Mucosa of rectum (tissue), 2 donors: ENCODE measurements at regions not wholly inside any gene's neighbourhood (a gene's known extent, or its start where the extent isn't known, plus 50 kb on each side); places are given as distances from the start of the nearest gene placed in this dataset.

ENCODE experiments used
- H3K27ac ChIP-seq, 2 donors: one replicate each; pipeline ENCODE4 v1.7.0; 2013; ENCODE audit warnings: inconsistent platforms in 2 of 2, low read depth in 2 of 2, low read length in 2 of 2
- H3K27me3 ChIP-seq, 2 donors: one replicate each; pipeline ENCODE4 v1.7.0; 2013; ENCODE audit warnings: low read length in 2 of 2; ENCODE audit not compliant: control insufficient read depth in 2 of 2, insufficient read depth in 2 of 2
- H3K36me3 ChIP-seq, 2 donors: one replicate each; pipeline ENCODE4 v1.7.0; 2013; ENCODE audit warnings: low read length in 2 of 2; ENCODE audit not compliant: control insufficient read depth in 2 of 2, insufficient read depth in 2 of 2
- H3K4me1 ChIP-seq, 2 donors: one replicate each; pipeline ENCODE4 v1.7.0; 2013; ENCODE audit warnings: low read length in 2 of 2, mild to moderate bottlenecking in 1 of 2; ENCODE audit not compliant: control insufficient read depth in 2 of 2, insufficient read depth in 2 of 2
- H3K4me3 ChIP-seq, 2 donors: one replicate each; pipeline ENCODE4 v1.7.0; 2013; ENCODE audit warnings: low read length in 2 of 2
- H3K9ac ChIP-seq, 2 donors: one replicate each; pipeline ENCODE4 v1.7.0; 2013; ENCODE audit warnings: low read length in 2 of 2, low read depth in 1 of 2, mild to moderate bottlenecking in 1 of 2
- H3K9me3 ChIP-seq, 2 donors: one replicate each; pipeline ENCODE4 v1.7.0; 2013; ENCODE audit warnings: low read length in 2 of 2; ENCODE audit not compliant: control insufficient read depth in 2 of 2
- donor health status: healthy.
- donor health status: Normal muscosa, but diverticular disease.

DNA sequence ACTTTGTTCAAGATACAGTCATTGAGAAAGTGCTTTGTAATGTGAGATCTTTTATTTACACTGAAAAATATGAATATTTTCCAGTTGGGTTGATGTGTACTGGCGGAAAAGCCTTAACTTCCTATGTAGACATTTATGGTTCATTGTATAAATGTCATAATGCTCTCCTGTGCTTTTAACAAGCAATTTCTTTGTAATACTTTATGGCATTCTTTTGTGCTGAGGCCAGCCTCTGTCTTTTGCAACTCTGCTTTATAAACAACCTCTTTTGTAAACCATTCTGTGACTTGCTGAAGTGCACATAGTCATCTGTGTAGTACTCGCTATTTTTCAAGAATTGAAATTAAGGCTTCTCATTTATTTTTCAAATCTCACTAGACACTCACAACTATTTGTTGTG lies 291.2 kb downstream of the CDH11 start:
- no peak overlapping the region for H3K4me3 ChIP-seq
- H3K9me3 ChIP-seq, result no peaks in the 10 kb centered on the region
- no peaks in the 10 kb centered on the region for H3K36me3 ChIP-seq
- H3K27ac ChIP-seq, result no peak overlapping the region
- H3K9ac ChIP-seq, result no peak overlapping the region
- no peaks in the 10 kb centered on the region for H3K4me1 ChIP-seq
- H3K27me3 ChIP-seq, result no peaks in the 10 kb centered on the region

DNA sequence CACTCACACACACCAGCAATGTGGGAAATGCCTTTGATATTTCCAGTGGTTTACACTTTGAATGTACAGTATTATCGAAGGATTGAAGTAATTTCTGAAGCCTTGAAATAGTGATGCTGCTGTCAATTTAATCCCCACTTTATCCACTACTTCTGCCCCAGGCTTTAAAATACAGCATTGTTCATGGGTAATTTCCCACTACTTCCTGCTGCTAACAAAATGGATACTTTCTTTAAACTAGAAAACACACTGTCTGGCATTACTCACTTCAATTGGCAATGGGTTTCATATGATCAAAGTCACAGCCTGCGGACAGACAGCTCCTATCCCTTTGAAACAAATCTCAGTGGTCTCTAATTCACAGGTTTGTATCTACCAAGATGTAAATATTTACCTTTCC lies 292.2 kb downstream of the CDH11 start:
- no peaks in the 10 kb centered on the region for H3K36me3 ChIP-seq
- no peaks in the 10 kb centered on the region for H3K9me3 ChIP-seq
- H3K4me1 ChIP-seq, result no peaks in the 10 kb centered on the region
- no peak overlapping the region for H3K4me3 ChIP-seq
- no peak overlapping the region for H3K9ac ChIP-seq
- H3K27ac ChIP-seq, result no peak overlapping the region
- H3K27me3 ChIP-seq, result no peaks in the 10 kb centered on the region

DNA sequence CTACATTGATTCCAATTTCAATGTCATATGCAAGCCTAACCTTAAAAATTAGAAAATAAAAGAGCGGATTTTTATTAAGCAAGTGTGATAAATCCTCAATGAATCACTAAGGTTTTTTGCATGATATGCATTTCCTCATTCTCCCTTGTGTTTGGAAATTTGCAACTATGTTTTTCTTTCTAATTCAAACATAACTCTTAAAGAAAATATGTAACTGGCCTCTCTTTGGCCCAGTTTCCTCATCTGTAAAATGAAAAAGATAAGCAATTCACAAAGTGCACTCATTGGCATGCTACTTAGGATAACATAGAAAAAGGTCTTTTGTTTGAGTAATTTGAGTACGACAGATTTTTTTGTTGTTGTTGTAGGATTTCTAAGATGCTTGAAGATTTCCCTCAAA lies 295.5 kb downstream of the CDH11 start:
- Histone ChIP-seq H3K9ac (no peak overlapping the region), H3K27ac (no peak overlapping the region), H3K27me3 (no peaks in the 10 kb centered on the region), H3K9me3 (no peaks in the 10 kb centered on the region), H3K4me3 (no peak overlapping the region), H3K36me3 (no peaks in the 10 kb centered on the region), H3K4me1 (no peaks in the 10 kb centered on the region)

DNA sequence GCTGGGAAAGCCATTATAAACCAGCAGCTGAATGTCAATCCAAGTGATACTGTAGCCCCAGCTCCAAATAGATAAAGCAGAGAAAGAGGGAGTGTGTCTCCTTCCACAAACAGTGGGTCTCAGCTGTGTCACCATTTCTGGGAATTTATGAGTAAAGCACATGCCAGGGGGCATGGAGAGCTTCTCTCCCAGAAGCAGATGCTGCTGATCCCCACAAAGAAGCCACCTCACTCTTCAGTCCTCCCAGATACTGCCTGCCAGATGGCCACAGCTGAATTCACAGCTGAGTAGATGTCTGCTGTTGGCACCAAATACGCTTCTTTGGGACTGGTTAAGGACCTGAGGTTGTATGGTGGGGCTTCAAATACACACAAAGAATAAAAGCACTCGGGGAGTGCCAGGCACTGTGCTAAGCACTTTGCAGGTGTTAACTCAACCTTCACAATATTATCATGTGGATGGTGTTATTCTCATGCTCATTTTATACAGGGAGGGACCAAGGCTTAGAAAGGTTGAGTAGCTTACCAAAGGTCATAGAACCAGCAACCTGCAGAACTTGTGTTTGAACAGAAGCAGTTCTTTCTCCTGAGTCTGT lies 298.3 kb downstream of the CDH11 start:
- Histone ChIP-seq H3K9me3 (no peaks in the 10 kb centered on the region), H3K27me3 (no peaks in the 10 kb centered on the region), H3K36me3 (no peaks in the 10 kb centered on the region), H3K9ac (no peak overlapping the region), H3K27ac (no peak overlapping the region), H3K4me3 (no peak overlapping the region), H3K4me1 (no peaks in the 10 kb centered on the region)

DNA sequence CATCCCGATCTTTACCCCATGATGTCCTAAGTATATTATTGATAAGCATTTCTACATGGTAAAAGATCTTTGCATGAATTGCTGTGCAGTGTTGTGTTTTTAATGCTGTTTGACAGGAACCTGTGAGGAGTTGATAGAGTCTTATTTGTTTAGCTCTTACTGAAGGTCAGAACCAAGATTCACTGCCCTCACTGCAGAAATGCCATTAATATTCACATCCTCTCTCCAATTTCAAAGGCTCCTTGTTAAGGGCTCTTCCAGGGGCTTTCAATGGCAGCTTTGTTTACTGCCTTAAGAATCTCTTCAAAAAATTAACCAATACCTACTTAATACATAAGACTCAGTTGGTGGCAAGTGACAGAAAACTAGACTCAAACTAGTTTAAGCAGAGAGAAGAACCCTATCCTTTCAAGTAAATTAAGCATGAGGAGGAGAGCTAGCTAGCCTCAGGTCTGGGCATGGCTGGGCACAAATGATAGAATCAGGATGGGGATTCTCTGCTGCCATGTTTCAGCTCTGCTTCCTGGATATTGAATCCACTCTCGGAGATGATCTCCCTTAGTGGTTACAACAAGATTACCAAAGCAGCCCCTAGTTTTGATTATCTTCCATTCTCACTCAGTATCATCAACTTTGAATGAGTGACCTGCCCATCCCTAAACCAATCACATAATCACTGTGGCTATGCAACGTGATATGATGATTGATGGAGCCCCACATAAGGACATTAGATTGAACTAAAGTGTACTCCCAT lies 311.8 kb downstream of the CDH11 start:
- H3K36me3 ChIP-seq, result no peaks in the 10 kb centered on the region
- no peaks in the 10 kb centered on the region for H3K9me3 ChIP-seq
- H3K9ac ChIP-seq, result no peak overlapping the region
- no peaks in the 10 kb centered on the region for H3K27me3 ChIP-seq
- no peak overlapping the region for H3K27ac ChIP-seq
- no peak overlapping the region for H3K4me3 ChIP-seq
- no peaks in the 10 kb centered on the region for H3K4me1 ChIP-seq

- Histone ChIP-seq H3K9me3 (no peaks in the 10 kb centered on the region), H3K36me3 (no peaks in the 10 kb centered on the region), H3K4me3 (no peak overlapping the region), H3K27ac (no peak overlapping the region), H3K27me3 (no peaks in the 10 kb centered on the region), H3K9ac (no peak overlapping the region), H3K4me1 (no peaks in the 10 kb centered on the region)
Measured at GRCh38 chr16:64808474-64808873, 313.4 kb downstream of the CDH11 start.

DNA sequence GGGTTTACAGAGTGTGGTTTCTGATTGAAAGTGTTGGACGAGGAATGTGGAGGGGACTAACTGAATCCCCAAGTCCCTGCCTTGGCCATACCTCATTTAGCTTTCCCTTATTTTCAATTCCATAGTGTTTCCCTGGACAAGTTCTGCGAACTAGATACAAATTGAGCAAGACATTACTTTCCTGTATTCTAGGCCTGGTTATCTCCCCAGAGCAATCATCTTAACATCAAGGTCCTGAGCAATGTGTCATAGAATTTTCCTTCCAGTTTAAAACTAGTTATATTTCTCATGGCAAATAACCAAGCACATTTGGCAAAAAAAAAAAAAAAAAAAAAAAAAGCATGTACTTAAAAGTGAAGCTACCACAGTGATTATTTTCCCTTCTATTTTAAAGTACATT lies 330.1 kb downstream of the CDH11 start:
- Histone ChIP-seq H3K36me3 (no peaks in the 10 kb centered on the region), H3K27me3 (no peaks in the 10 kb centered on the region), H3K9me3 (no peaks in the 10 kb centered on the region)

GRCh38 chr16:64784635-64785034 lies 337.2 kb downstream of the CDH11 start:
- Histone ChIP-seq H3K36me3 (no peaks in the 10 kb centered on the region), H3K27ac (no peak overlapping the region), H3K27me3 (no peaks in the 10 kb centered on the region), H3K9me3 (no peaks in the 10 kb centered on the region), H3K9ac (no peak overlapping the region), H3K4me1 (no peaks in the 10 kb centered on the region), H3K4me3 (no peak overlapping the region)

More for the DNA sequence above, 330.1 kb downstream of the CDH11 start:
- no peak overlapping the region for H3K9ac ChIP-seq
- H3K27ac ChIP-seq, result no peak overlapping the region
- H3K4me1 ChIP-seq, result no peaks in the 10 kb centered on the region
- H3K4me3 ChIP-seq, result no peak overlapping the region

GRCh38 chr16:64782484-64782883 lies 339.4 kb downstream of the CDH11 start:
- no peak overlapping the region for H3K9ac ChIP-seq
- H3K4me3 ChIP-seq, result no peak overlapping the region
- no peak overlapping the region for H3K27ac ChIP-seq

GRCh38 chr16:64780445-64780844 lies 341.4 kb downstream of the CDH11 start:
- Histone ChIP-seq H3K27ac (no peak overlapping the region), H3K36me3 (no peaks in the 10 kb centered on the region), H3K27me3 (no peaks in the 10 kb centered on the region), H3K4me3 (no peak overlapping the region), H3K9me3 (no peaks in the 10 kb centered on the region), H3K9ac (no peak overlapping the region), H3K4me1 (no peaks in the 10 kb centered on the region)

More at GRCh38 chr16:64782484-64782883, 339.4 kb downstream of the CDH11 start:
- H3K36me3 ChIP-seq, result no peaks in the 10 kb centered on the region
- H3K9me3 ChIP-seq, result no peaks in the 10 kb centered on the region
- H3K27me3 ChIP-seq, result no peaks in the 10 kb centered on the region
- no peaks in the 10 kb centered on the region for H3K4me1 ChIP-seq
